H9 (cell line): ENCODE measurements at regions not wholly inside any gene's neighbourhood (a gene's known extent, or its start where the extent isn't known, plus 50 kb on each side); places are given as distances from the start of the nearest gene placed in this dataset.

Source experiments
- DNase-seq: peaks from one replicate; pipeline ENCODE4 v3.0.0-alpha.2; 2017
- H2AFZ ChIP-seq: one replicate; pipeline ENCODE4 v1.6.1; 2013; ENCODE audit warnings: mild to moderate bottlenecking, low read length, control low read depth, moderate library complexity
- H2AK5ac ChIP-seq: 2 replicates; pipeline ENCODE4 v1.6.1; 2013; ENCODE audit warnings: low read length, control low read depth, mixed read lengths; ENCODE audit not compliant: insufficient read length
- H2BK120ac ChIP-seq: one replicate; pipeline ENCODE4 v1.6.1; 2013; ENCODE audit warnings: low read depth, mild to moderate bottlenecking, low read length, control low read depth, inconsistent platforms; ENCODE audit not compliant: poor library complexity, severe bottlenecking
- H2BK12ac ChIP-seq: 2 replicates; pipeline ENCODE4 v1.6.1; 2013; ENCODE audit warnings: low read length, control low read depth, mixed read lengths, low read depth; ENCODE audit not compliant: insufficient read length
- H2BK15ac ChIP-seq: 2 replicates; pipeline ENCODE4 v1.6.1; 2013; ENCODE audit warnings: low read depth, low read length, control low read depth
- H2BK20ac ChIP-seq: one replicate; pipeline ENCODE4 v1.6.1; 2013; ENCODE audit warnings: low read depth, mild to moderate bottlenecking, low read length, control low read depth, inconsistent platforms; ENCODE audit not compliant: poor library complexity, severe bottlenecking
- H2BK5ac ChIP-seq: 2 replicates; pipeline ENCODE4 v1.6.1; 2013; ENCODE audit warnings: low read length, control low read depth, mixed read lengths; ENCODE audit not compliant: insufficient read length
- H3K14ac ChIP-seq: 2 replicates; pipeline ENCODE4 v1.6.1; 2013; ENCODE audit warnings: low read length, control low read depth; ENCODE audit not compliant: insufficient read depth
- H3K18ac ChIP-seq: 2 replicates; pipeline ENCODE4 v1.6.1; 2013; ENCODE audit warnings: low read depth, mild to moderate bottlenecking, mixed read lengths, low read length, control low read depth; ENCODE audit not compliant: insufficient read length
- H3K23ac ChIP-seq: 2 replicates; pipeline ENCODE4 v1.6.1; 2013; ENCODE audit warnings: low read length, control low read depth, mixed read lengths, low read depth; ENCODE audit not compliant: insufficient read length
- H3K23me2 ChIP-seq: 2 replicates; pipeline ENCODE4 v1.6.1; 2013; ENCODE audit warnings: low read depth, mild to moderate bottlenecking, mixed read lengths, low read length, control low read depth; ENCODE audit not compliant: insufficient read length, poor library complexity, severe bottlenecking
- H3K27ac ChIP-seq: 2 replicates; pipeline ENCODE4 v1.5.1; 2013; ENCODE audit warnings: low read length, control low read depth, mixed read lengths, low read depth; ENCODE audit not compliant: insufficient read length
- H3K27me3 ChIP-seq: 2 replicates; pipeline ENCODE4 v1.6.1; 2013; ENCODE audit warnings: low read length, control low read depth, inconsistent platforms; ENCODE audit not compliant: insufficient read depth
- H3K4ac ChIP-seq: 2 replicates; pipeline ENCODE4 v1.6.1; 2013; ENCODE audit warnings: low read depth, mild to moderate bottlenecking, control low read depth, inconsistent platforms, low read length, moderate library complexity
- H3K4me1 ChIP-seq: 2 replicates; pipeline ENCODE4 v1.6.1; 2013; ENCODE audit warnings: low read length, control low read depth, inconsistent platforms; ENCODE audit not compliant: insufficient read depth
- H3K4me2 ChIP-seq: 2 replicates; pipeline ENCODE4 v1.6.1; 2013; ENCODE audit warnings: low read length, control low read depth, mixed read lengths; ENCODE audit not compliant: insufficient read length, insufficient read depth
- H3K56ac ChIP-seq: 2 replicates; pipeline ENCODE4 v1.6.1; 2013; ENCODE audit warnings: low read depth, mild to moderate bottlenecking, mixed read lengths, low read length, control low read depth; ENCODE audit not compliant: insufficient read length
- H3K79me1 ChIP-seq: 2 replicates; pipeline ENCODE4 v1.6.1; 2013; ENCODE audit warnings: low read depth, mild to moderate bottlenecking, moderate library complexity, low read length, control low read depth, inconsistent platforms; ENCODE audit not compliant: insufficient read depth, poor library complexity, severe bottlenecking
- H3K79me2 ChIP-seq: 2 replicates; pipeline ENCODE4 v1.6.1; 2013; ENCODE audit warnings: low read length, control low read depth, inconsistent platforms; ENCODE audit not compliant: insufficient read depth
- H3K9ac ChIP-seq: 2 replicates; pipeline ENCODE4 v1.6.1; 2013; ENCODE audit warnings: low read length, control low read depth, mixed read lengths; ENCODE audit not compliant: insufficient read length; ENCODE audit errors: extremely low read depth
- H3K9me3 ChIP-seq: one replicate; pipeline ENCODE4 v1.6.1; 2013; ENCODE audit warnings: low read depth, low read length, inconsistent platforms; ENCODE audit not compliant: control insufficient read depth
- H3T11ph ChIP-seq: one replicate; pipeline ENCODE4 v1.6.1; 2013; ENCODE audit warnings: mild to moderate bottlenecking, low read length, control low read depth, inconsistent platforms
- H4K20me1 ChIP-seq: one replicate; pipeline ENCODE4 v1.6.1; 2013; ENCODE audit not compliant: control insufficient read depth, insufficient read length, insufficient read depth
- H4K5ac ChIP-seq: 2 replicates; pipeline ENCODE4 v1.6.1; 2013; ENCODE audit warnings: low read depth, mild to moderate bottlenecking, mixed read lengths, low read length, control low read depth; ENCODE audit not compliant: insufficient read length
- H4K8ac ChIP-seq: replicated peaks from 2 replicates; pipeline ENCODE4 v1.6.1; 2013; ENCODE audit warnings: low read length, control low read depth, mixed read lengths, low read depth; ENCODE audit not compliant: insufficient read length
- H4K91ac ChIP-seq: 2 replicates; pipeline ENCODE4 v1.6.1; 2013; ENCODE audit warnings: low read depth, mild to moderate bottlenecking, moderate library complexity, mixed read lengths, low read length, control low read depth; ENCODE audit not compliant: insufficient read length
- H3K27ac Mint-ChIP-seq, 3 experiments: 2 replicates in 2 of 3; 3 replicates in 1 of 3; pipeline ENCODE4 v1.8.0; 2020 to 2021; ENCODE audit warnings: mixed read lengths in 3 of 3, mild to moderate bottlenecking in 1 of 3, moderate library complexity in 1 of 3
- H3K27me3 Mint-ChIP-seq: 2 replicates; pipeline ENCODE4 v1.8.0; 2021; ENCODE audit warnings: low read depth, mild to moderate bottlenecking, moderate library complexity, mixed read lengths
- H3K36me3 Mint-ChIP-seq, 3 experiments: 2 replicates in 2 of 3; 3 replicates in 1 of 3; pipeline ENCODE4 v1.8.0; 2020 to 2021; ENCODE audit warnings: low read depth in 3 of 3, mixed read lengths in 3 of 3; ENCODE audit not compliant: insufficient read depth in 1 of 3
- H3K4me1 Mint-ChIP-seq, 2 experiments: 2 replicates each; pipeline ENCODE4 v1.8.0; 2020; ENCODE audit warnings: mixed read lengths in 2 of 2
- H3K4me3 Mint-ChIP-seq, 2 experiments: 2 replicates in 1 of 2; 3 replicates in 1 of 2; pipeline ENCODE4 v1.8.0; 2020 to 2021; ENCODE audit warnings: mild to moderate bottlenecking in 2 of 2, mixed read lengths in 2 of 2, moderate library complexity in 1 of 2
- H3K9me3 Mint-ChIP-seq, 2 experiments: 2 replicates in 1 of 2; 3 replicates in 1 of 2; pipeline ENCODE4 v1.8.0; 2020; ENCODE audit warnings: mild to moderate bottlenecking in 2 of 2, mixed read lengths in 2 of 2, moderate library complexity in 1 of 2
- CTCF ChIP-seq: fragments of 200-600 bp; sonication (generic); conservative IDR thresholded peaks from 3 replicates; pipeline ENCODE4 v1.8.0; 2021; ENCODE audit warnings: antibody characterized with exemption, mild to moderate bottlenecking
- WGBS: extraction: QIAGEN DNeasy Blood & Tissue Kit; methylation state at CpG from one replicate; pipeline ENCODE4 v1.1.7; 2013; ENCODE audit warnings: missing lambda C conversion rate, low lambda C conversion rate, mixed read lengths; ENCODE audit not compliant: insufficient read length; ENCODE audit errors: extremely low coverage; 5-methylcytosine and 5-hydroxymethylcytosine counted together

DNA sequence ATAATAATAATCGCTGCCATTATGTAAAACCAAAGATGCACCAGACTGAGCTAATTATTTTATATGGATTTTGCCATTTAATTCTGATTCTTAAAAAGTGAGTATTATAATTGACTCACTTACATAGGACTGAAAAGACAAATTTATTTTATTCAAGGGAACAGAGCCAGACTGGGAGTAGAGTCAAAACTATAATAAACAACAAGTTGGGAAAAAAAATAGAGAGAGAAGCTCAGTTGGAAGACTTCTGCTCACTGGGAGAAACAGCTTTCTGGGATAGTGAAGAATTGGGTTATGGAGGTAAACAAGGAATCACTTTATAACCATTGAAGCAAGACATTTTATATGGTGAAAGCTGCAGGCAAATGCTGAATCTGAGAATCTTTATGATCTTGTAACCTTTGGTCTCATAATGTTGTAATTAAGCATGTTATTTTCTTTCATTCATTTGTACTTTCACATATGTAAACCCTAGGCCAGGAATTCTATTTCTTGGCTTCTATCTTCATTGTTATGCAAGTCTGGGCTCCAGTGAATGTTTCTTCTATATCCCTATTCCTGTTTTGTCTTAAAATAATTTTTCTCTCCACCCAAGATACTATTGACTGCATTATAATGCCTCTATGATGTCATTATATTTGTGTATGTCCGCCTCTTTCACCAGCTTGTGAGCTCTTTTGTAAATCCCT lies 725.3 kb upstream of the CCDC179 start:
- Histone ChIP-seq H3K9ac (no peak overlapping the region), H2BK12ac (no peak overlapping the region), H2BK120ac (no peak overlapping the region), H4K91ac (no peak overlapping the region), H3K9me3 (no peaks in the 10 kb centered on the region), H3K79me1 (no peaks in the 10 kb centered on the region), H3K4me1 (no peaks in the 10 kb centered on the region), H2BK5ac (no peak overlapping the region), H4K8ac (no peak overlapping the region), H2BK15ac (no peak overlapping the region), H2AK5ac (no peak overlapping the region), H4K5ac (no peak overlapping the region), H3K4ac (no peak overlapping the region), H3K14ac (no peak overlapping the region), H3K79me2 (no peaks in the 10 kb centered on the region), H3K27ac (no peak overlapping the region), H3K23ac (no peak overlapping the region), H2AFZ (no peak overlapping the region), H3K56ac (no peak overlapping the region), H3K18ac (no peak overlapping the region), H3K23me2 (no peaks in the 10 kb centered on the region), H2BK20ac (no peak overlapping the region), H3T11ph (no peak overlapping the region), H4K20me1 (no peaks in the 10 kb centered on the region), H3K4me2 (no peak overlapping the region), H3K27me3 (no peaks in the 10 kb centered on the region)
- Mint-ChIP-seq H3K9me3 (peaks cover 11 to 12% of the 10 kb centered on the region in 2 experiments), H3K27me3 (no peaks in the 10 kb centered on the region), H3K27ac (no peak overlapping the region), H3K4me1 (no peaks in the 10 kb centered on the region), H3K36me3 (peaks cover 3 to 5% (median 4%) of the 10 kb centered on the region in 3 experiments; a peak in 4 of 7 replicates), H3K4me3 (no peak overlapping the region)
- no peak for TF ChIP-seq CTCF
- no peak for DNase-seq
- WGBS, result no CpG with 5 or more reads among the region's 2 CpGs
